ENCODE measurements at regions not wholly inside any gene's neighbourhood (a gene's known extent, or its start where the extent isn't known, plus 50 kb on each side); places are given as distances from the start of the nearest gene placed in this dataset.

- DNase-seq, result no peak
These were observed 106.5 kb downstream of the CDH26 start for GRCh38 chr20:60064554-60065196.

GRCh38 chr20:60065741-60066437 is 107.7 kb downstream of the CDH26 start:
- no peak for DNase-seq

GRCh38 chr20:60066438-60066823 is 108.2 kb downstream of the CDH26 start:
- DNase-seq, result no peak

- no peak for DNase-seq
These were observed 110.3 kb downstream of the CDH26 start for GRCh38 chr20:60068509-60068908.

GRCh38 chr20:60069656-60070055 is 111.4 kb downstream of the CDH26 start:
- DNase-seq, result no peak

- DNase-seq, result no peak
These were observed 112.6 kb downstream of the CDH26 start for GRCh38 chr20:60070791-60071190.

- no peak for DNase-seq
These were observed 113.7 kb downstream of the CDH26 start for GRCh38 chr20:60071965-60072364.

GRCh38 chr20:60073086-60073485 is 114.9 kb downstream of the CDH26 start:
- no peak for DNase-seq

- no peak for DNase-seq
These were observed 115.3 kb downstream of the CDH26 start for GRCh38 chr20:60073504-60073903.

GRCh38 chr20:60074276-60074675 is 116.1 kb downstream of the CDH26 start:
- DNase-seq, result no peak

- DNase-seq, result no peak
These were observed 120.4 kb downstream of the CDH26 start for GRCh38 chr20:60078351-60079250.

- DNase-seq, result no peak
These were observed 122.2 kb downstream of the CDH26 start for GRCh38 chr20:60080401-60080800.

GRCh38 chr20:60085551-60086132 is 127.4 kb downstream of the CDH26 start:
- DNase-seq, result no peak

- DNase-seq, result no peak
These were observed 128.8 kb downstream of the CDH26 start for GRCh38 chr20:60086821-60087562.

GRCh38 chr20:60087563-60088105 is 129.4 kb downstream of the CDH26 start:
- DNase-seq, result no peak

GRCh38 chr20:60088236-60088635 is 130.0 kb downstream of the CDH26 start:
- no peak for DNase-seq

GRCh38 chr20:60090631-60091030 is 132.4 kb downstream of the CDH26 start:
- DNase-seq, result no peak

GRCh38 chr20:60091305-60091704 is 133.1 kb downstream of the CDH26 start:
- DNase-seq, result no peak

GRCh38 chr20:60091861-60092260 is 133.6 kb downstream of the CDH26 start:
- no peak for DNase-seq

- DNase-seq, result no peak
These were observed 134.5 kb downstream of the CDH26 start for GRCh38 chr20:60092729-60093128.

- DNase-seq, result no peak
These were observed 137.2 kb downstream of the CDH26 start for GRCh38 chr20:60095456-60095855.

GRCh38 chr20:60096166-60096565 is 137.9 kb downstream of the CDH26 start:
- DNase-seq, result no peak

Data from stimulated activated CD4-positive, alpha-beta T cell treated with anti-CD3 and anti-CD28 coated beads, Interleukin-1b, Interleukin-23, amount 100 ng/mL, for 48 hours (primary cell).